Right lobe of liver (tissue), 6 donors: ENCODE measurements at regions not wholly inside any gene's neighbourhood (a gene's known extent, or its start where the extent isn't known, plus 50 kb on each side); places are given as distances from the start of the nearest gene placed in this dataset.

Source experiments
- ATAC-seq, 4 donors: fragments of 200-7000 bp; cut with Tn5 transposase; one replicate each; pipeline ENCODE4 v1.9.1; 2020; ENCODE audit warnings: mild to moderate bottlenecking in 4 of 4, moderate library complexity in 4 of 4
- DNase-seq, 3 donors: peaks; one replicate each; pipeline ENCODE4 v3.0.0-alpha.2; 2020
- H3K27ac ChIP-seq, 3 donors: fragments of 200-600 bp; one replicate each; pipeline ENCODE4 v1.8.0; 2022
- H3K27me3 ChIP-seq, 2 donors: fragments of 200-600 bp; one replicate each; pipeline ENCODE4 v1.8.0; 2022
- H3K36me3 ChIP-seq, 4 donors: fragments of 200-600 bp; sonication (generic) in 1 of 4; one replicate each; pipeline versions ENCODE4 v1.5.1 to v1.8.0; 2017 to 2022; ENCODE audit warnings: control low read depth in 1 of 4
- H3K4me1 ChIP-seq, 4 donors: fragments of 200-600 bp; sonication (generic) in 1 of 4; one replicate each; pipeline versions ENCODE4 v1.5.1 to v1.8.0; 2017 to 2022; ENCODE audit warnings: control low read depth in 1 of 4
- H3K4me3 ChIP-seq, 3 donors: fragments of 200-600 bp; one replicate each; pipeline ENCODE4 v1.8.0; 2022
- H3K9me3 ChIP-seq, 4 donors: fragments of 200-600 bp; sonication (generic) in 1 of 4; one replicate each; pipeline versions ENCODE4 v1.5.1 to v1.8.0; 2017 to 2022; ENCODE audit warnings: control low read depth in 1 of 4
- CTCF ChIP-seq, 4 donors: fragments of 200-600 bp in 3 of 4; fragments of 450-650 bp in 1 of 4; IDR thresholded peaks; one replicate each; pipeline versions ENCODE4 v1.5.1 to v1.8.0; 2016 to 2022; ENCODE audit warnings: antibody characterized with exemption in 4 of 4, mild to moderate bottlenecking in 2 of 4
- POLR2A ChIP-seq: fragments of 450-650 bp; IDR thresholded peaks from one replicate; pipeline ENCODE4 v1.6.1; 2017; ENCODE audit warnings: antibody characterized with exemption, mild to moderate bottlenecking
- WGBS: methylation state at CpG from one replicate; pipeline ENCODE4 v1.1.6; 2018; ENCODE audit warnings: low coverage, low lambda C conversion rate; ENCODE audit not compliant: insufficient coverage; ENCODE audit errors: missing lambda C conversion rate; 5-methylcytosine and 5-hydroxymethylcytosine counted together
- intact Hi-C, 2 donors: fragments of 100-400 bp; cut with DNase I; formaldehyde crosslinking; loops; one replicate each; pipeline versions ENCODE4 v1.11.2 to v1.14.1; 2022
- donor health status: DM: no; HTN: yes; CAD: no.
- donor health status: DM: no; HTN: no; CAD: no.
- donor health status: DM: no; HTN: no; CAD: no.
- donor health status: DM: no; HTN: yes; CAD: no.
- donor health status: DM: no; HTN: yes; CAD: no.

DNA sequence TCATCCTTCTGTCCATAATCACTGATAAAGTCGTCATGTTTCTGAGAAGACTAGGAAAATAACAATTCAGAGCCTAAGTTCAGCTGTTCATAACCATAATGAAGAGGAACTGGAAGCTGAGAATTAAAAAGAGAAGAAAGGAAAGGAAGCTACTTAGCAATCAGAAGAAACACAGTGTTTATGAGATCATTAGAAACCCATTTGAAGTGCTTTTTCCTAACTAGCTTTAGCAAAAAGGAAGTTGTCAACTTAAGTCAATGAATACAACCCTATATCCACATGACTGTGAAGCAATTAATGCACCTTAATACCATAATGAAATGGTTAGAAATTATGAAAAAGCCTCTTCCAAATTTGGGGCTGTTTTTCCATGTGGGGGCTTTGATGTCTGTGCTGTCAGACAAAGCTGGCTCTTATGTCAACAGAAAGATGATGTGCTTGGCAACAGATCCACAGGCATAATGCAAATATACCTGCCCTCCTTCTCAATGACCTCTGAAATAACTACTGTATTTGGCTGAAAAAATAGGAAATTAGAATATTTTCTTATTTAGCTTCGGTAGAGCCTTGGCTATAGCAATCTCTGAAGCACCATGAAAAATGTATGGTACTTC lies 463.5 kb downstream of the RASEF start:
- peak overlapping the region in 1 of 3 donors; percentile 75 for H3K27ac ChIP-seq
- peak in 1 of 4 donors; percentile 33 for ATAC-seq
- no peak for DNase-seq
- no peak for TF ChIP-seq POLR2A
- no peak for TF ChIP-seq CTCF (IDR thresholded peaks at IDR 0.05)
- 21% methylated on average over 2 of the region's 2 CpGs for WGBS
- no peaks in the 10 kb centered on the region for H3K27me3 ChIP-seq
- H3K4me1 ChIP-seq, result peaks cover 0 to 65% (median 17%) of the 10 kb centered on the region in 4 donors
- no peaks in the 10 kb centered on the region for H3K9me3 ChIP-seq
- intact Hi-C loops, result no loop called here
- no peaks in the 10 kb centered on the region for H3K36me3 ChIP-seq
- no peak overlapping the region for H3K4me3 ChIP-seq

DNA sequence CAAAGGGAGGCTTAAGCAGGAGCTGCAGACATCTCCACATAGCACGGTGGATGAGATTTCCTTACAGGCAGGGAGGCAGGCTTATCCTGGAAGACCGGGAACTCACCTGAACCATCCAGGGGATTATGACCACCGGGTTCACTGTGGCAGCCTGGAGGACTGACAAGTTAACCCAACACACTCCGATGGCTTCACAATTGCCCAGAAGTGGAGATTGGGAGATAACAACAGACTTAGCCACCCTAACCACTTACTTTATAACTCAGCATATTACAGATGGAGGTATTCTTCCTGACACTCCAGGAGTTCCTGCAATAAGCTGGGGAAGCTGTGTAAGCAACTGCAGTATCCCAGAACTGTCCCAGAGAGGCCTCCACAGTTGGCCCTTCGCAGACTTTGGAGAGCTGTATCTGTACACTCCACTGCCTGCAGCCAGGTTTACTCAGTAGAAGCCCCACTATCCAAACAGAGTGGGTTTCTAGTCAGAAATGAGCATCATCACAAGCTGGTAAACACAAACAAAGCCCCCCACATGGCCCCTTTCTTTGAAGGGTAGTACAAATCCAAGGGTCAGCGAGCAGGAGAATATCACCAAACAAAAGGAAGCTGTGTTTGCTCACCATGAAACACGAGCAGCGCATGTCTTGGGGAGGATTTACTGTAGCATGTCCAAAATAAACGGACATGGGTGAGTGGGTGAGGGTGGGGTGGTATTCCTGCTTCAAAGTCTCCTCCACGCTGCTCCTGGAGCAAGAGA lies 462.2 kb downstream of the RASEF start:
- H3K4me1 ChIP-seq, result peaks cover 0 to 71% (median 21%) of the 10 kb centered on the region in 4 donors
- peak overlapping the region; percentile 33 to 75 (median 71) for H3K27ac ChIP-seq
- H3K4me3 ChIP-seq, result peak overlapping the region in 1 of 3 donors; percentile 29
- no peak for TF ChIP-seq CTCF (IDR thresholded peaks at IDR 0.05)
- peak in 1 of 3 donors; percentile 54 for DNase-seq
- no peaks in the 10 kb centered on the region for H3K9me3 ChIP-seq
- H3K27me3 ChIP-seq, result no peaks in the 10 kb centered on the region
- intact Hi-C loops, result loop anchor here in 1 of 2 donors (10.0 kb wide), 1 partner anchor 66 kb away; no protein-coding TSS in a partner anchor
- H3K36me3 ChIP-seq, result no peaks in the 10 kb centered on the region
- 50% methylated on average over 7 of the region's 10 CpGs for WGBS
- peak; percentile 8 to 28 (median 23) for ATAC-seq

GRCh38 chr9:82601293-82601771 lies 461.6 kb downstream of the RASEF start:
- no peaks in the 10 kb centered on the region for H3K36me3 ChIP-seq
- H3K4me1 ChIP-seq, result peaks cover 0 to 71% (median 24%) of the 10 kb centered on the region in 4 donors
- H3K27me3 ChIP-seq, result no peaks in the 10 kb centered on the region
- TF ChIP-seq CTCF (IDR thresholded peaks at IDR 0.05) (peak in 1 of 4 donors; percentile 11), POLR2A (no peak)
- WGBS, result 40% methylated on average over 2 of the region's 2 CpGs
- no peak for DNase-seq
- H3K4me3 ChIP-seq, result no peak overlapping the region
- intact Hi-C loops, result loop anchor here in 1 of 2 donors (10.0 kb wide), 1 partner anchor 67 kb away; no protein-coding TSS in a partner anchor
- H3K9me3 ChIP-seq, result no peaks in the 10 kb centered on the region
- ATAC-seq, result peak; percentile 46 to 57 (median 52)
- peak overlapping the region; percentile 33 to 75 (median 71) for H3K27ac ChIP-seq

DNA sequence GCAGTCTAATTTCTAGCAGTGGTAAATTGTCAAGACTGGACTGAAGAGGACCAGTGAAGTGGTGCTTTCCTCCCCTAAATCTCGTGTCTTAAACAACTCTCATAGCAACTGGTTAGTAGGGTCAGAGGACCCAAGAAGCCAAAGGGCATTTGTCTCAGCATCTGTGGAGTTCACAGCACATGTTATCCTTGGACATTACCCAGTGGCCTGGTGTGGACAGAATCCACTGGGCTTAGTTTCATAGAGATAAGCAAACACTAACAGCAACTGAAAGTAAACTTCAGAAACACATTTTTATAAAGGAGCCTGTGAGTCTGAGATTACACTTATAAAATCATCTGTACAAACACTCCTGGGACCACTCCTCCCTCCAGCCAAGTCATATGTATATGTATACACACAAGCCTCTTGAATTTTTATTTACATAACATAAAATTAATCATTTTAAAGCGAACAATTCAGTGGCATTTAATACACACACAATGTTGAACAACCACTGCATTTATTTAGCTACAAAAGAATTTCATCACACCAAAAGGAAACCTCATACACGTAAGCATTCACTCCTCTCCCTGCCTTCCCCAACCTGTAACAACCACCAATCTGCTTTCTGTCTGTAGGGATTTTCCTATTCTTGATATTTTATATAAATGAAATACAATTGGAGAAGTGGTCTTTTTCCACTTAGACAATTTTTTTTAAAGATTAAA lies 457.8 kb downstream of the RASEF start:
- Histone ChIP-seq H3K27me3 (no peaks in the 10 kb centered on the region), H3K27ac (peak overlapping the region; percentile 39 to 91 (median 90)), H3K36me3 (no peaks in the 10 kb centered on the region), H3K4me3 (no peak overlapping the region), H3K4me1 (peaks cover 0 to 41% (median 15%) of the 10 kb centered on the region in 4 donors), H3K9me3 (no peaks in the 10 kb centered on the region)
- no peak for TF ChIP-seq CTCF (IDR thresholded peaks at IDR 0.05)
- TF ChIP-seq POLR2A, result no peak
- peak; percentile 81 to 94 (median 87) for ATAC-seq
- DNase-seq, result peak; percentile 24 to 89 (median 68)
- intact Hi-C loops, result loop anchor here in 1 of 2 donors (10.0 kb wide), 1 partner anchor 70 kb away; no protein-coding TSS in a partner anchor
- 17% methylated on average over 3 of the region's 3 CpGs for WGBS
